Activated naive CD4-positive, alpha-beta T cell treated with anti-CD3 and anti-CD28 coated beads for 36 hours (primary cell): ENCODE measurements at regions not wholly inside any gene's neighbourhood (a gene's known extent, or its start where the extent isn't known, plus 50 kb on each side); places are given as distances from the start of the nearest gene placed in this dataset.

Experiments
- CTCF ChIA-PET: fragments of 350-600 bp; sonication (Branson Sonifier 250); formaldehyde crosslinking; loops from one replicate; lab custom pipeline; 2021; ENCODE audit warnings: antibody characterized with exemption; lab: Charles Lee
- DNase-seq: peaks from one replicate; pipeline ENCODE4 v3.0.0-alpha.2; 2020
- H3K27ac Mint-ChIP-seq: one replicate; pipeline ENCODE4 v1.8.0; 2021; ENCODE audit warnings: mild to moderate bottlenecking, mixed read lengths
- H3K27me3 Mint-ChIP-seq: one replicate; pipeline ENCODE4 v1.8.0; 2021; ENCODE audit warnings: low read depth, mixed read lengths
- H3K36me3 Mint-ChIP-seq: one replicate; pipeline ENCODE4 v1.8.0; 2021; ENCODE audit warnings: low read depth, mixed read lengths
- H3K4me1 Mint-ChIP-seq: one replicate; pipeline ENCODE4 v1.8.0; 2021; ENCODE audit warnings: low read depth, mixed read lengths
- H3K4me3 Mint-ChIP-seq: one replicate; pipeline ENCODE4 v1.8.0; 2021; ENCODE audit warnings: mild to moderate bottlenecking, moderate library complexity, mixed read lengths
- H3K9me3 Mint-ChIP-seq: one replicate; pipeline ENCODE4 v1.8.0; 2021; ENCODE audit warnings: mixed read lengths
- intact Hi-C: fragments of 100-400 bp; cut with micrococcal nuclease; formaldehyde crosslinking; loops from one replicate; pipeline ENCODE4 v1.15.1; 2023

- Mint-ChIP-seq H3K27me3 (peaks cover 2% of the 10 kb centered on the region), H3K4me1 (no peaks in the 10 kb centered on the region), H3K4me3 (no peak overlapping the region), H3K9me3 (no peaks in the 10 kb centered on the region), H3K36me3 (no peaks in the 10 kb centered on the region), H3K27ac (no peak overlapping the region)
- CTCF ChIA-PET: no interaction called here
- intact Hi-C loops: no loop called here
- DNase-seq: no peak
Measured at GRCh38 chr13:32961724-32962123, 54.5 kb upstream of the KL start.

DNA sequence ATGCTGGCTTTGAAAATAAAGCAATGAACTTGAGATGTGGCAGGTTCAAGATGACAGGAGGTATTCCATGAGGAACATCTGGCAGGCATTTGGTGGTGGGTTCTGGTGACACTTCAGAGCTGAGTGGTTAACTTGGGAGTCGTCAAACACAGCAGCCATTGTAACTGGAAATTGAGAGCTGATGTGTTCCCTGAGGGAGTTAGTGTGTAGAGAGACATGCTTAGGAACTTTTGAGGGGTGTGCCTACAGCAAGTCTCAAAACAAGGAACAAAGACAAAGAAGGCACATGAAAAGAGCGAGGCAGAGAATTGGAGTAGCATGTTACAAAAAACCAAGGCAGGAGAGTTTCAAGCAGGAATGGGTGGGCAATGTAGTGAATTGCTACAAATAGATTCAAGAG lies 53.9 kb upstream of the KL start:
- CTCF ChIA-PET: no interaction called here
- intact Hi-C loops: no loop called here
- H3K4me1 Mint-ChIP-seq: no peaks in the 10 kb centered on the region
- H3K4me3 Mint-ChIP-seq: no peak overlapping the region
- H3K36me3 Mint-ChIP-seq: no peaks in the 10 kb centered on the region
- peaks cover under 1% of the 10 kb centered on the region for H3K27me3 Mint-ChIP-seq
- H3K27ac Mint-ChIP-seq: no peak overlapping the region
- no peaks in the 10 kb centered on the region for H3K9me3 Mint-ChIP-seq
- no peak for DNase-seq

GRCh38 chr13:32964987-32965386 lies 51.2 kb upstream of the KL start:
- no peaks in the 10 kb centered on the region for H3K36me3 Mint-ChIP-seq

More at GRCh38 chr13:32964987-32965386, 51.2 kb upstream of the KL start:
- DNase-seq: no peak
- Mint-ChIP-seq H3K27me3 (no peaks in the 10 kb centered on the region), H3K4me3 (no peak overlapping the region), H3K4me1 (no peaks in the 10 kb centered on the region), H3K9me3 (no peaks in the 10 kb centered on the region), H3K27ac (no peak overlapping the region)
- intact Hi-C loops: no loop called here
- CTCF ChIA-PET: no interaction called here
